IPS DF 19.7 (cell line): ENCODE measurements at regions not wholly inside any gene's neighbourhood (a gene's known extent, or its start where the extent isn't known, plus 50 kb on each side); places are given as distances from the start of the nearest gene placed in this dataset.
"Not testable (repeated sequence)": the region's sequence is repeated elsewhere in the genome, so short reads cannot be mapped to it uniquely, and the experiment has no call there.

Experiments used
- DNase-seq: peaks from one replicate; pipeline ENCODE4 v3.0.0-alpha.2; 2013; ENCODE audit warnings: low read depth, low spot score

DNA sequence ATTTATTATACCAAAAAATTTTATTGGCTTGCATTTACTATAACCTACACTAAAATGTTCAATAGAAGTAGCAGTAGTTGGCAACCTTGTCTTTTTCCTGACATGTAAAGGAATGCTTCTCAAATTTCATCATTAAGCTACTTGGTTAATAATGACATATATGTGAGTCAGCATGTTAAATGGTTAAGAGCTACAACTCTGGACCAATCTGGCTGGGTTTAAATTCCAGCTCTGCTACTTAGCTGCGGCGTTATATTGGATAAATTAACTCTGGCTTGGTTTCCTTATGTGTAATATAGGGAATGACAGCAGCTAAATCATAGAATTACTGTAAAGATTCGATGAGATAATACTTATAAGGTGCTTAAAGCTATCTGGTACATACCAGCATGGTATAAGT is 53.7 kb upstream of the OTOGL start:
- DNase-seq, result no peak

DNA sequence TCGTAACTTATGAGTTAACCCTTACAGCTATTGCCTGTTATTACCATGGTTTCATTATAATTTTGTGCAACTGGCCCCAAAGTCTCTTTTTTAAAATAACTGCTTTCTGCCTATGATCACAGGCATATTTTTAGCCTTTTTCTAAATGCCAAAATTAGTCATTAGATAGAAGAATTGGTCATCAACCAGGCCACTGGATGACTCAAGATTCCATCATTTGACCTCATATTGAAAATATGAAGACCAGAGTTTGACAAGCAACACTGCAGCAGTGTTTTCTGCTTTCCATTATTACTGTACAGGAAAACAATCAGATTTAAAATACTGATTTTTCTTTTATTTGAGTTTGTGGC is 54.7 kb upstream of the OTOGL start:
- DNase-seq, result no peak

DNA sequence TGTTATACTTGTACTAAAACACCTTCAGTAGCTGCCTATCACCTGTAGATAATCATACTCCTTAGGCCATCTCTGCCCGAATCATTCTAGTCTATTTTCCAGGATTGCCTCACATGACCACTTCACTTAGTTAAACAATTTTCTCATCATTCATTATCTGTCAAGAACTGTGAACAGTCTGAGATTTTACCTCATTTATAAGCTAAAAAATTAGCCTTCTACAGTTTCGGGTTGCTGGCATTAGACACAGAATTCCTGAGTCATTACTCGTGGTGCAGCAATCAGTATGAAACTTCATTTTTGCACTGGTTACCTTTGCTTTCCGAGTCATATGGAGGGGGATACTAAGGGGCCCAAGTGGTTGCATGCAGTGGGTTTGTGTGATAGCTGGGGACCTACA is 57.6 kb upstream of the OTOGL start:
- DNase-seq, result no peak

DNA sequence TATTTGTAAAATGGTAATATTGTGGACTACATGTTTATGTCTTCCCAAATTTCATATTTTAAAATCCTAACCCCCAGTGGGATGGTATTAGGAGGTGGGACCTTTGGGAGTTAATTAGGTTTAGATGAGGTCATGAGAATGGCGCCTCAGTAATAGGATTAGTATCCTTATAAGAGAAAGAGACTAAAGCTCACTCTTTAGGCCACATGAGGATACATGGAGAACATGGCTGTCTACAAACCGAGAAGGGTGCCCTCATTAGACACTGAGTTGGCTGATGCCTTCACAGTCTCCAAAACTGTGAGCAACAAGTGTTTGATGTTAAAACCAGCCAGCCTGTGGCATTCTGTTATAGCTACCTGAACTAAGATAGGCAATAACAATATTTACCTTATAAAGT is 58.3 kb upstream of the OTOGL start:
- DNase-seq, result no peak

DNA sequence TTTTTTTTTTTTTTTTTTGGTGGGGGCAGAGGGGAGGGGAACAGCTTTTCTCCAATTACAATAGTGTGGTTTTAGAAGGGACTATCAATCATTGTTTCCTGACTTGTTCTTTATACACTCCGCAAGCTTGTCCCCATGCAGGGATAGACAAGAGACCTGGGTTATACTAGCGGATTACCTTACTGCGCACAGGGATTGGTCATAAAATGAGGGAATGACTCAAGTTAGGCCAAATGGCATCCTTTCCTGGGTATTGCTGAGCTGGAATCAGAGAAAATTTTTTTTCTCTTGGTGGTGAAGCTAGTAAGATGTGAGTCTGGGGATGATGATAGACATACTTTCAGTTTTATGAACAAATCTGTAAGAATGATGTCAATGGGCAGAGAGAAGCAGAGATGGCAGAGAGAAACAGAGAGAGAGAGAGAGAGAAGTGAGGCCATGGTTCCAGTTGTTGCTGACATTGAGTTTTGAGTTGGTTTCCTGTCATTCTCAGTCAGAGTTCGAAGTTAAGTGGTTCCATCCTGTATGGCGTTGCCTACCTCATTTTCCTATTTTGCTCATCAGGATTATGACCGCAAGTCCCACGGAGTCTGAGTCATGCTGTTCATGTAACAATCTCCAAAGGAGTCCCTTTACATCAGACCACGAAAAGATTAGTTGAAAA is 59.1 kb upstream of the OTOGL start:
- DNase-seq, result no peak

DNA sequence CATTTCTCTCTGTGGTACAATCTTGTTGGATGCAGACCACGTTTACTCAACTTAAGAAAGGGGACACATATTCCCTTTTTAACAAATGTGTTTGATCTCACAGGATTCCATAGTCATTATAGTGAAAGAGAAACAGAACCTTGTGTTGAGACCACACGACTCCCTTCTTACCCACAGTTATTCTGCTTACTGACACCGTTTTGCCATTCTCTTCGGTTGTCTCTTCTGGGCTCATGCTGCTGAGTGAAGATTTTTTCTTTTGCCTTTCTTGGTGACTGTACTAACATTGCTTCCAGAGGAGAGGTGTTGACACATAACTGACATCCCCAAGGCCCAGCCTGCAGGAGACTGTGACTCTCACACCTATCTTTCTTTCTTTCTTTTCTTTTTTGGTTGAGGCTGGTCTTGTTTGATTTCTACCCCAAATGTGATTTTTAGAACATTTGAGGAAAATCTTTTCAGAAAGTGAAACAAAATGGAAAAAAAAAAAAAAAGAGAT is 61.2 kb upstream of the OTOGL start:
- no peak for DNase-seq

DNA sequence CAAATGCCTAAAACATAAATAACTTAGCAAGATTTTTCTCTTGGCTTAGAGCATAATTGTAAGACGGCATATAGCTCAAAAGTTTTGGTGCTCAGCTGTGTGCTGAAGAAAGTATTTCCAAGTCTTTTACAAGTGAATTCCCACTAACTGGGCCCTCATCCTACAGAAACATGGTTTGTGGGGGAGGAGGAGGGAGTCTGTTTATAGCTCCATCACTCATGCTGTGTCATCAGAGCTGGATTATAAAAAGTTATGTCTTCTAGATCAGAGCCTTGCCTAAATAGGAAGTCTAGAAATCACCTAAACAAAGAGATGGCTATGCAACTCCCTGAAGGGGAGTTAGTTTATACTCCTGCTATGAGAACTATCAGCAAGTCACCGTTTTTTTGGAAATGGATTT is 65.9 kb upstream of the OTOGL start:
- DNase-seq, result no peak

DNA sequence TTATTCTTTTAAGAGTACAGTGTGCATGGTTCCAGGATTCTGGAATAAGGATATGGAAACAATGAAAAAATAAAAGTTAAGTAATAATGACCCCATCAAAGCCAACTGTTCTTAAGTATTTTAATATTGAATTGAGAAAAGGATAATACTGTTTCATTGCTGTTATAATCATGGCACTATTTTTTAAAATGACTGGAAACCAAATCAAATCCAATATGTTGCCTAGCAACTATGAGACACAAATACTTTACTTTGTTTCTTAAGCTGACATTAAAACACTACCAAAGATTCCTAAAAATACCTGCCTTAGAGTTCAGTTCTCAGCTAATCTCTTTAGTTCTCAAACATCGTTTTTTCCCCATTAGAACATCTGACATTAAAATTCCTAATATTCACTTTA is 66.4 kb upstream of the OTOGL start:
- no peak for DNase-seq

DNA sequence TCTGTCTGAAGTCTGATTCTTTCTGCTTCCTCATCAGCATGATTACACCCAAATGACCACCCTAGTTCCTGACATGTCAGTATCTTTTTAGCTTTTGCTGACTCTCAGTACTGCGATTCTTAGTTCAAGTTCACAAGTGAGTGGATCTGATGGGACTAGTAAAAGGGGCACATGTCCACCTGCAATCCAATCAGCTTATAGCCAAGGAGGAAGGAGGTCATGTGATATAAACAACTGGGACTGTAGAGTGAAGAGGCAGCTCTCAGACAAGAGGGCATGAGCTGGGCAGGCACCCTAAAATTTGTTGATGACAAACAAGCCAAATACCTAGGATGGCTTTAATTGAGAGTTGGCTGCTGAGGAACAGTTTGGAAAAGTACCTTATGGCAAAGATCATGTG is 68.1 kb upstream of the OTOGL start:
- no peak for DNase-seq

DNA sequence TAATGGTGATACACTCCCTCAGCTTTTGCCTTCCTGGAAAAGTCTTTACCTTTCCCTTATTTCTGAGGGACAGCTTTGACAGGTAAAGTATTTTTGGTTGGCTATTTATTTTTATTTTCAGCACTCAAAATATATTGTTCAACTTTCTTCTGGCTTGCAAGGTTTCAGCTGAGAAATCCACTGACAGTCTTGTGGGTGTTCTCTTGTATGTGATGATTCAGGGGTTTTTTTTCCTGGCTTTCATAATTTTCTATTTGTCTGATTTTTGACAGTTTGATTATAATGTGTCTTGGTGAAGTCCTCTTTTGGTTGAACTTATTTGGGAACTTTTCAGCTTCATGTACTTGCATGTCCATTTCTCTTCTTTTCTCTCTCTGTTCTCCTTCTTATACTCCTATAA is 73.7 kb upstream of the OTOGL start:
- DNase-seq, result no peak

DNA sequence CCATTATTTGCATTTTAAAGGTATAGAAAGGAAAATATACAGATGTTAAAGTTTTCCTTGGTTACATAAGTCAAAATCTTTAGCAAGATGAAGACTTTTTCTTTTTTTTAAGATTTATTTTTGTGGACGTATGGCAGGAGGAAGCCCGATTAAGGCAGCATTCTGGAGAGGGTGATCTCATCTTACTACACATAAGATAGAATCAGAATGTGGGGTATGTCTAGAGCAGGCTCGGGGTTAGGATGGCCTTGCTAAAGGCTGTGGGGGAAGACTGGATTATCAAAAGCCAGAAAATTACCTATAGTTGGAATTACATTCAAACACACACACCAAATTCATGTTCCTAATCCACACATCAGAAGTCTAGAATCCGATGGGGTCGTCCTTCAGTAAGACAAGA is 79.6 kb upstream of the OTOGL start:
- DNase-seq, result no peak

DNA sequence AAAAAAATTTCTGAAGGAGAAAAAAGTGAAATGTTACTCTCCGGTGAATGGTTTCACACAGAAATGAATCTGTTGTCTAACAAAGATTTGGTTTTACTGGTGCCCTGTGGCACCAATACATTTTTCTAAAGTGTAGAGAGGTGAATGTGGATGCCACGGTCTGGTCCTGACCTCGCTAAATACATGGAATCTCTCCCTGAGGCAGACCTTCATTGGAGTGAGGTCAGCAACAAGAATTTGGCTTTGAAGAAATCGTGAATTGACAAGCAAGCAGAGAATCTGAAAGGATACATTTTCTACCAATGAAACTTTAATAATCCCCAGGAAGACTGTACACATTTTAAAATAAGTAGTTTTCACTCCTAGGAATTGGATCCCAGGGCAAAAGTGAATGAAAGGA is 81.2 kb upstream of the OTOGL start:
- no peak for DNase-seq

DNA sequence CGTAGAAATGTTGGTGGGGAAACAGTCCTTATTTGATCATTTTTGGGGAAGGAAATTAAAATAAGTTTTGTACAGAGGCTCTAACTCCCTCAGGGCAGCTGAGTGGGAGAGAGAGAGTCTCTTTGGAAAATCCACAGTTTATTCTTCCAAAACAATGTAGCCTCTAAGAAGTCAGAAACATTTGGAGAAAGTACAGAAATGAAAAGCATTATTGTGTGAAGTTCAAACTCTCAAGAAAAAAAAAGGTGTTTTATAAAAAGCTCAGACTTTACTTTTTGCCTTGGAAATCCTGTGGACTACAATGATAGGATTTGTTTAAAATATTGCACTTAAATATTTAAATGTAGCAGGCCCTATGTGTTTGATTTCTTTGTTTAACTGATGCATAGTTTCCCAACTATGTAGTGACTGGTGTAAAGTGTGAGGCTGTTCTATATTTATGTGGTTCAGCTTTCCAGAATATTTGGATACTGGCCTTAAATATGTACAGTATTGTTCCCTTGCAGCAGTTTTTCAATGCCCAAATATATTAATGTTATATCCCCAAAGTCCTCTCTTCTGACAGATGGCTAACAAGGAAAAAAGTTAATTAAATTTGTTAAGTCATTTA is 82.0 kb upstream of the OTOGL start:
- DNase-seq, result no peak

DNA sequence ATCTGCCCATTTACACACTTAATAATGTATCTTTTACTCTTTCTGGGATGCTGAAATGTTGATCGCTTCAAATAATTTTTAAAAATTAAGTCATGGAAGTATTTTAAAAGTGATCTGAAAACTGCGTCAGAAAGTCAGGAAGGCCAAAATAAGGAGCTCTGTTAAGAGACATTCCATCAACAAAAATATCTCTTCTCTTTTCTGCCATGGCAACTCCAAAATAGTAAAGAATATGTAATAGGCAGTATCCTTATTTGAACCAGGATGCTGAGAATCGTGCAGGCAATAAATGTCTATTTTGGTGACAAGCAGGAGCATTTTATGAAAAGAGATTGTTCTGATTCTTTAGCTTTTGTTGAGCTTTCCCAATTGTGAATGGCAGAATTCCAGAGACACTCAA is 81.8 kb upstream of the PPP1R12A start:
- DNase-seq, result no peak

DNA sequence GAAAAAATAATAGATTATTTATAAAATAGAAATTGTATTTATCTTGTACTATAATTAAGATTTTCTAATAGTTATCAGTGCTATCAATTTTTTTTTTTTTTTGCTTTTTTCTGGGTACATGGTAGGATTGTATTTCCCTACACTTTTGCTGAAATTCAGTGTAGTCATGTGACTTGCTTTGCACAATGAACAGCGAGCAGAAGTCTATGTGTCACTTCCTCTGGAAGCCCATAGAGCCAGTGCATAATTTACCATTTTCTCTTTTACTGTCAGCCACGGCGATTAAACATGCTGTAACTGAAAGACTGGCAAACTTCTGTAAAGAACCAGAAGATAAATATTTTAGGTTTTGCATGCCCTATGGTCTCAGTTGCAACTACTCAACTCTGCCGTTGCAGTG is 80.8 kb upstream of the PPP1R12A start:
- DNase-seq, result no peak

DNA sequence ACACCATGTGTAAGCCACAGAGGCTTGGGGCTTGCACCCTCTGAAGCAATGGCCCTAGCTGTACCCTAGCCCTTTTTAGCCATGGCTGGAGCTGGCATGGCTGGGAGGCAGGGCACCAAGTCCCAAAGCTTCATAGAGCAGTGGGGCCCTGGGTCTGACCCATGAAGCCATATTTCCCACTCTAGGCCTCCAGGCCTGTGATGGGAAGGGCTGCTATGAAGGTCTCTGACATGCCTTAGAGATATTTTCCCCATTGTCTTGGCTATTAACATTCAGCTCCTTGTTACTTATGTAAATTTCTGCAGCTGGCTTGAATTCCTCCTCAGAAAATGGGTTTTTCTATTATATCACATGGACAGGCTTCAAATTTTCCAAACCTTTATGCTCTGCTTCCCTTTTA is 68.8 kb upstream of the PPP1R12A start:
- DNase-seq, result not testable (repeated sequence)

DNA sequence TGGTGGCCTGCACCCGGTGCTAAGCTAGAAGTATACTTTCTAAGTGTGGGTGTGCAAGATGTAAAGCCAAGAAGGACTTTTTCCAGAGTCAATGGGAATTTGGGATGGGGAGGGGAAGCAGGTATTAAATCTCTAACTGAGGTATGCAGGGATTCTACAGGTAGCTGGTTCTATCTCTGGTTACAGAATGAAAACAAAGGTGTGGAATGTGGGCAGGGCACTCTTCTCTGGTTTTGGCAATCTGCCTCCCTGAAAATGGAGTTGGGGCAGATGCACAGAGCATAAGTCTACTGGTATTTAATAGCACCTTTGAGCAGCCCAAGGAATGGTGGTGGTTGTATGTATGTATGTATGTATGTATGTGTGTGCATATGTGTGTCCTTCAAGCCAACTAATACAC is 66.7 kb upstream of the PPP1R12A start:
- peak; percentile 12 for DNase-seq

DNA sequence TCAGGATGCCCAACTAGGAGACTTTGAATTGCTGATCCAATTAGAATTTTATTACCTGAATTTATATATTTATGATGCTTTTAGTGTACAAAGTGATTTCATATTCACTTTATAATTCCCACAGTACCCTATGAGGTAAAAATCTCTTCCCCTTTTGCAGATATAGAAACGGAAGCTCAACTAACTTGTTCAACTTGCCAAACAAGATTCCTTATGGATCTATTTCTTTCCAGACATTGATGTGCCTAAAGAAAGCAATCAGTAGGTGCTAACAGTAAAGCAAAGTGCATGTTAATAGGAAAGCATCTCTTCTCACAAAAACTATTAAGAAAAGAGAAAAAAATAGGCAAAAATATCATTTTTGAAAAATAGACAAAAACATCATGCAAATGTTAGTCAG is 65.9 kb upstream of the PPP1R12A start:
- DNase-seq, result no peak

DNA sequence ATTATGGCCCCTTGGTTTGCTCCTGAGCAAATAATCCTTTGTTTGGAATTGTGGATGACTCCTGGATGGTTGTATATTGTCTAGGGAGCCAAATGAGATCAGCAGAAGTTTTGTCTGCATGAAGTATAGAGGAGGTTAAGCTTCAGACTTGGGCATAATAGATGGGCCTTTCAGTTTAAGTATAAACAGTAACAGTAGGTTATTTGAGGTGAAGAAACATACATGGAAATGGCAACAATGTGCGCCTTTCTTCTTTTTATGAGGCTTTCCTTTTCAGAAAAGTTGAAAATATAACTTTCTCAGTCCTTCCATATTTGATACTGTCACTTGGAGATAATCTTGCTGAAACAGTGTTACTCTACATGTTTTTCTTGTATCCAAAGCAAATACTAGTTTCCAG is 63.7 kb upstream of the PPP1R12A start:
- DNase-seq, result no peak

DNA sequence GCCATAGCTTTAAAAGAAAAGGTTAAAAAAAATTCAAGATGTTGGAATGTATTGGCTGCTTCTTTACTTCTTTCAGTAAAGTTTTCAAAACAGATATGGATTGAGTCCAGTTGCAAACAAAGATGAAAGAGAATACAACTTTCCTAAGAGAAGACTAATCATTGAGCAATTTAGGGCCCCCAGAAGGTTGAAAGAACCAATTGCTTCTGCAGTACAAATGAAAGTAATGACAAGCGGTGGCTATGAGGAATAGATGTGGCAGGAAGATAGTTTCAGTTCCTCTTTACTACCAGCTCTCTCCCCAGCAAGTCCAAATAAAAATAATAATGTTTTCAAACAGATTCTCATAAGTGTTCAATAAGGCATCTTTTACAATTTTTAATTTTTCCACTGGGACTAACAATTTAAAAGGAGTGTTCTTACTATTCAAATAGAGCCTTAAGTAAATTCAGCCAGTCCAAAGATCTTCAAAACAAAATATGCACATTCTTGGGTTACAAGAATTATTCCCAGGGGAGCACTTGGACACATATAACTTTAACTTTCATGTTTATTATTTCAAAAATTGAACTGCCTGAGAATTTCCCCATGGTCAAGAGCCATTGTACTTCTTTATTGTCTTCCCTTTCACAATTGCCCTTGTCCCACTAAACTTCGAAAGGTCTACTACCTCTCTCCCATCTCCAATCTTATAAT is 62.3 kb upstream of the PPP1R12A start:
- DNase-seq, result no peak

DNA sequence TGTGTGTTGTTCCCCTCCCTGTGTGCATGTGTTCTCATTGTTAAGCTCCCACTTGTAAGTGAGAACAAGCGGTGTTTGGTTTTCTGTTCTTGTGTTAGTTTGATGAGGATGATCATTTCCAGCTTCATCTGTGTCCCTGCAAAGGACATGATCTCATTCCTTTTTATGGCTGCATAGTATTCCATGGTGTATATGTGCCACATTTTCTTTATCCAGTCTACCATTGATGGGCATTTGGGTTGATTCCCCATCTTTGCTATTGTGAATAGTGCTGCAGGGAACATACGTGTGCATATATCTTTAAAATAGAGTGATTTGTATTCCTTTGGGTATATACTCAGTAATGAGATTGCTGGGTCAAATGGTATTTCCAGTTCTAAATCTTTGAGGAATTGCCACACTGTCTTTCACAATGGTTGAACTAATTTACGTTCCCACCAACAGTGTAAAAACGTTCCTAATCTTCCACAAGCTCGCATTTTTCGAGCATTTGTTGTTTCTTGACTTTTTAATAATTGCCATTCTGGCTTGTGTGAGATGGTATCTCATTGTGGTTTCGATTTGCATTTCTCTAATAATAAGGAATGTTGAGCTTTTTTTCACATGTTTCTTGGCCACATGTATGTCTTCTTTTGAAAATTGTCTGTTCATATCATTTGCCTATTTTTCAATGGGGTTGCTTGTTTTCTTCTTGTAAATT is 60.6 kb upstream of the PPP1R12A start:
- DNase-seq, result not testable (repeated sequence)

DNA sequence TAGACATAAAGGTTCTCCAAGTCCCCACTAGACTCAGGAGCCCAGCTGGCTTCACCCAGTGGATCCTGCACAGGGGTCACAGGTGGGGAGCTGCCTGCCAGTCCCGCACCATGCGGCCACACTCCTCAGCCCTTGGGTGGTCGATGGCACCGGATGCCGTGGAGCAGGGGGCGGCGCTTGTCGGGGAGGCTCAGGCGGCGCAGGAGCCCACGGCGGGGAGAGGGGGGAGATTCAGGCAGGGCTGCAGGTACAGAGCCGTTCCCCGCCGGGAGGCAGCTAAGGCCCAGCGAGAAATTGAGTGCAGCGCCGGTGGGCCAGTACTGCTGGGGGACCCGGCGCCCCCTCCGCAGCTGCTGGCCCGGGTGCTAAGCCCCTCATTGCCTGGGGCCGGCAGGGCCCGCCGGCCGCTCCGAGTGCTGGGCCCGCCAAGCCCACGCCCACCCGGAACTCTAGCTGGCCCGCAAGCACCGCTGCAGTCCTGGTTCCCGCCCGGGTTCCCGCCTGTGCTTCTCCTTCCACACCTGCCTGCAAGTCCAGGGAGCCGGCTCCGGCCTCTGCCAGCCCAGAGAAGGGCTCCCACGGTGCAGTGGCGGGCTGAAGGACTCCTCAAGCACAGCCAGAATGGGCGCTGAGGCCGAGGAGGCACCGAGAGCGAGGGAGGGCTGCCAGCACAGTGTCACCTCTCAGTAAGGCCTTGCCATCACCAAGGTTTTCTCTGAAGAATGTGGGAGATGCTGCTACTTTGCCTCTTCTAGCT is 58.4 kb upstream of the PPP1R12A start:
- no peak for DNase-seq
